IMR-90 (cell line): ENCODE measurements at regions not wholly inside any gene's neighbourhood (a gene's known extent, or its start where the extent isn't known, plus 50 kb on each side); places are given as distances from the start of the nearest gene placed in this dataset.

ENCODE experiments used
- ATAC-seq: fragments of 200-7000 bp; cut with Tn5 transposase; 2 replicates; pipeline ENCODE4 v1.9.1; 2020; ENCODE audit warnings: low read depth, mild to moderate bottlenecking, moderate library complexity
- BruUV-seq: library from RNA; stranded (reverse); fragments of 400-500 nt; replicated peaks from 2 replicates; lab custom pipeline; 2021; lab: Mats Ljungman, UMichigan
- CTCF ChIA-PET: fragments of 300-600 bp; formaldehyde crosslinking; extraction: SDS; loops from one replicate; lab custom pipeline; 2021; ENCODE audit warnings: antibody characterized with exemption; lab: Yijun Ruan, JAX
- POLR2A ChIA-PET: fragments of 300-600 bp; sonication (Branson Sonifier 250); formaldehyde crosslinking; loops from one replicate; lab custom pipeline; 2022; ENCODE audit warnings: antibody characterized with exemption; ENCODE audit not compliant: unreplicated experiment; lab: Charles Lee
- DNase-seq: peaks from one replicate; pipeline ENCODE4 v3.0.0; 2013
- H2AFZ ChIP-seq: replicated peaks from 2 replicates; pipeline ENCODE3; 2013; ENCODE audit warnings: low read length, mild to moderate bottlenecking; ENCODE audit not compliant: poor library complexity
- H2AK5ac ChIP-seq: 2 replicates; pipeline ENCODE4 v1.6.1; 2013; ENCODE audit warnings: low read depth, low read length, inconsistent platforms
- H2AK9ac ChIP-seq: replicated peaks from 2 replicates; pipeline ENCODE3; 2013; ENCODE audit warnings: mild to moderate bottlenecking, low read depth, low read length, moderate library complexity; ENCODE audit not compliant: poor library complexity
- H2BK120ac ChIP-seq: 2 replicates; pipeline ENCODE4 v1.6.1; 2013; ENCODE audit warnings: low read depth, low read length, inconsistent platforms
- H2BK15ac ChIP-seq: 3 replicates; pipeline ENCODE4 v1.6.1; 2013; ENCODE audit warnings: low read depth, low read length, inconsistent platforms
- H2BK20ac ChIP-seq: 2 replicates; pipeline ENCODE4 v1.6.1; 2013; ENCODE audit warnings: low read depth, mild to moderate bottlenecking, inconsistent platforms, low read length, moderate library complexity
- H2BK5ac ChIP-seq: 2 replicates; pipeline ENCODE4 v1.6.1; 2013; ENCODE audit warnings: mild to moderate bottlenecking, low read depth, low read length, inconsistent platforms; ENCODE audit not compliant: poor library complexity, severe bottlenecking
- H3K14ac ChIP-seq: replicated peaks from 2 replicates; pipeline ENCODE4 v1.6.1; 2013; ENCODE audit warnings: low read depth, low read length, inconsistent platforms
- H3K18ac ChIP-seq: 2 replicates; pipeline ENCODE4 v1.6.1; 2013; ENCODE audit warnings: low read depth, low read length, control low read depth
- H3K23ac ChIP-seq: 2 replicates; pipeline ENCODE4 v1.6.1; 2013; ENCODE audit warnings: low read depth, low read length, inconsistent platforms
- H3K27ac ChIP-seq: 2 replicates; pipeline ENCODE4 v1.5.1; 2013; ENCODE audit warnings: mild to moderate bottlenecking, control low read depth, low read length; ENCODE audit not compliant: insufficient read depth
- H3K27me3 ChIP-seq: 2 replicates; pipeline ENCODE4 v1.6.1; 2013; ENCODE audit warnings: low read length; ENCODE audit not compliant: control insufficient read depth, insufficient read depth
- H3K36me3 ChIP-seq: 2 replicates; pipeline ENCODE4 v1.6.1; 2013; ENCODE audit warnings: low read length, mixed read lengths; ENCODE audit not compliant: control insufficient read depth, insufficient read depth
- H3K4ac ChIP-seq: 2 replicates; pipeline ENCODE4 v1.6.1; 2013; ENCODE audit warnings: low read depth, low read length, inconsistent platforms
- H3K4me1 ChIP-seq: 2 replicates; pipeline ENCODE4 v1.6.1; 2013; ENCODE audit warnings: low read length, mixed read lengths; ENCODE audit not compliant: control insufficient read depth, insufficient read depth
- H3K4me2 ChIP-seq: 2 replicates; pipeline ENCODE4 v1.6.1; 2013; ENCODE audit warnings: low read depth, mild to moderate bottlenecking, control low read depth, low read length, moderate library complexity
- H3K4me3 ChIP-seq: 2 replicates; pipeline ENCODE4 v1.5.1; 2013; ENCODE audit warnings: low read depth, mild to moderate bottlenecking, control low read depth, low read length, moderate library complexity; ENCODE audit not compliant: insufficient read depth
- H3K56ac ChIP-seq: 2 replicates; pipeline ENCODE4 v1.6.1; 2013; ENCODE audit warnings: low read length, inconsistent platforms; ENCODE audit not compliant: insufficient read depth; ENCODE audit errors: extremely low read depth
- H3K79me1 ChIP-seq, 2 experiments: 2 replicates each; pipeline ENCODE4 v1.6.1; 2013; ENCODE audit warnings: low read length in 2 of 2, inconsistent platforms in 1 of 2, low read depth in 1 of 2
- H3K9ac ChIP-seq: 2 replicates; pipeline ENCODE4 v1.6.1; 2013; ENCODE audit warnings: low read depth, low read length, control low read depth
- H3K9me1 ChIP-seq: 2 replicates; pipeline ENCODE4 v1.6.1; 2013; ENCODE audit warnings: low read length, inconsistent platforms; ENCODE audit not compliant: insufficient read depth
- H3K9me3 ChIP-seq: 2 replicates; pipeline ENCODE4 v1.6.1; 2013; ENCODE audit warnings: low read length; ENCODE audit not compliant: control insufficient read depth, insufficient read depth
- H4K20me1 ChIP-seq: 2 replicates; pipeline ENCODE4 v1.6.1; 2013; ENCODE audit warnings: low read length, inconsistent platforms; ENCODE audit not compliant: insufficient read depth
- H4K5ac ChIP-seq: 2 replicates; pipeline ENCODE4 v1.6.1; 2013; ENCODE audit warnings: mild to moderate bottlenecking, low read depth, low read length, control low read depth
- H4K8ac ChIP-seq, 2 experiments: 2 replicates each; pipeline ENCODE4 v1.6.1; 2013; ENCODE audit warnings: low read depth in 2 of 2, low read length in 2 of 2, control low read depth in 1 of 2, inconsistent platforms in 1 of 2
- H4K91ac ChIP-seq: 2 replicates; pipeline ENCODE4 v1.6.1; 2013; ENCODE audit warnings: low read depth, low read length, inconsistent platforms; ENCODE audit not compliant: insufficient read depth
- BHLHE40 ChIP-seq: fragments of 150-350 bp; IDR thresholded peaks from 2 replicates; pipeline ENCODE4 v1.6.1; 2016; ENCODE audit warnings: mild to moderate bottlenecking, low read depth, low read length
- CHD1 ChIP-seq: IDR thresholded peaks from 2 replicates; pipeline ENCODE4 v1.6.1; 2012; ENCODE audit warnings: low read depth, low read length, improper control_type of control experiment
- MAZ ChIP-seq: IDR thresholded peaks from 2 replicates; pipeline ENCODE4 v1.6.1; 2012; ENCODE audit warnings: low read depth, mild to moderate bottlenecking, low read length, improper control_type of control experiment, moderate library complexity, borderline replicate concordance
- RCOR1 ChIP-seq: IDR thresholded peaks from 2 replicates; pipeline ENCODE4 v1.6.1; 2012; ENCODE audit warnings: mild to moderate bottlenecking, low read length, improper control_type of control experiment; ENCODE audit not compliant: insufficient replicate concordance
- RFX5 ChIP-seq: IDR thresholded peaks from 2 replicates; pipeline ENCODE4 v1.8.0; 2012; ENCODE audit warnings: low read depth, mild to moderate bottlenecking, low read length, moderate library complexity
- SMC3 ChIP-seq: fragments of 150-350 bp; IDR thresholded peaks from 2 replicates; pipeline ENCODE4 v1.6.1; 2016; ENCODE audit warnings: low read depth, mild to moderate bottlenecking, antibody characterized with exemption, low read length, moderate library complexity
- WGBS, 2 experiments: methylation state at CpG; one replicate each; pipeline versions ENCODE4 v1.1.5 to v1.1.7; 2013; ENCODE audit warnings: missing lambda C conversion rate in 2 of 2; ENCODE audit not compliant: insufficient read length in 1 of 2; ENCODE audit errors: extremely low coverage in 2 of 2; 5-methylcytosine and 5-hydroxymethylcytosine counted together
- dilution Hi-C: fragments of 300-500 bp; cut with HindIII; formaldehyde crosslinking; loops from one replicate; pipeline ENCODE4 v1.14.3; 2018; ENCODE audit warnings: low sequenced_read_pairs; ENCODE audit not compliant: unreplicated experiment
- in situ Hi-C: fragments of 300-500 bp; cut with MboI; formaldehyde crosslinking; loops from 3 replicates; pipeline ENCODE4 v1.14.3; 2019; ENCODE audit warnings: low sequenced_read_pairs, inconsistent platforms, mixed read lengths
- intact Hi-C: fragments of 100-400 bp; cut with micrococcal nuclease; formaldehyde crosslinking; loops from 2 replicates; pipeline ENCODE4 v1.10.0; 2022

DNA sequence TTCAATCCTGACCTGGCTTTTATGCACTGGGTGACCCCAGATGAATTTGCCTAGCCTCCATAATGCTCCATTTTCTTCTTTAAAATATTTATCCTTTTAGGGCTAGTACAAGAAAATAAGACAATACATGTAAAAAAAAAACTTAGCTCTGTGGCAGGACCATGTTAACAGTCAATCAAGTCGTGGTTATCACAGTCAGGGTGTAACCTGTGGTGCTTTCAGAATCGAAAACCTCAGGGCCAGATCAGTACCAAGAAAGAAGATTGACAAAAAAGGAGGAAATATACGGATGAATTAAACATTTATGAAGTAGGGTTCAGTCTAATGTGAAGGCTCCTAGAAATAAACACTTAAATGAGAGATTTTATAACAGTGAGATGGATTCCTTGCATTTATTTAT is 347.2 kb upstream of the MAF start:
- Histone ChIP-seq H3K4me2 (no peak overlapping the region), H3K79me1 (no peaks in the 10 kb centered on the region), H2AFZ (no peak overlapping the region), H3K18ac (no peak overlapping the region), H4K5ac (no peak overlapping the region), H2BK20ac (no peak overlapping the region), H3K4me1 (no peaks in the 10 kb centered on the region), H3K27ac (no peak overlapping the region), H4K91ac (no peak overlapping the region), H4K8ac (no peak overlapping the region), H2BK15ac (no peak overlapping the region), H2BK120ac (no peak overlapping the region), H3K9me3 (no peaks in the 10 kb centered on the region), H2AK9ac (no peak overlapping the region), H3K9ac (no peak overlapping the region), H2AK5ac (no peak overlapping the region), H3K27me3 (no peaks in the 10 kb centered on the region), H3K9me1 (no peaks in the 10 kb centered on the region), H3K4ac (no peak overlapping the region), H2BK5ac (no peak overlapping the region), H4K20me1 (no peaks in the 10 kb centered on the region), H3K14ac (no peak overlapping the region), H3K23ac (no peak overlapping the region), H3K56ac (no peak overlapping the region), H3K4me3 (no peak overlapping the region), H3K36me3 (no peaks in the 10 kb centered on the region)
- ChIA-PET CTCF (no interaction called here), POLR2A (no interaction called here)
- dilution Hi-C loops = no loop called here
- no peak for DNase-seq
- intact Hi-C loops = no loop called here
- no CpG with 5 or more reads among the region's 3 CpGs for WGBS, 2 experiments
- in situ Hi-C loops = no loop called here
- no TSS peak for BruUV-seq
- no peak for TF ChIP-seq RCOR1
- TF ChIP-seq RFX5 = no peak
- TF ChIP-seq BHLHE40 = no peak
- no peak for TF ChIP-seq CHD1
- TF ChIP-seq SMC3 = no peak
- no peak for TF ChIP-seq MAZ
- ATAC-seq = no peak
